AML-193 (cell line): ENCODE measurements at regions not wholly inside any gene's neighbourhood (a gene's known extent, or its start where the extent isn't known, plus 50 kb on each side); places are given as distances from the start of the nearest gene placed in this dataset.

Experiments
- DNase-seq, 2 experiments: peaks; one replicate each; lab custom pipeline; 2025; lab: John Stamatoyannopoulos, UW

DNA sequence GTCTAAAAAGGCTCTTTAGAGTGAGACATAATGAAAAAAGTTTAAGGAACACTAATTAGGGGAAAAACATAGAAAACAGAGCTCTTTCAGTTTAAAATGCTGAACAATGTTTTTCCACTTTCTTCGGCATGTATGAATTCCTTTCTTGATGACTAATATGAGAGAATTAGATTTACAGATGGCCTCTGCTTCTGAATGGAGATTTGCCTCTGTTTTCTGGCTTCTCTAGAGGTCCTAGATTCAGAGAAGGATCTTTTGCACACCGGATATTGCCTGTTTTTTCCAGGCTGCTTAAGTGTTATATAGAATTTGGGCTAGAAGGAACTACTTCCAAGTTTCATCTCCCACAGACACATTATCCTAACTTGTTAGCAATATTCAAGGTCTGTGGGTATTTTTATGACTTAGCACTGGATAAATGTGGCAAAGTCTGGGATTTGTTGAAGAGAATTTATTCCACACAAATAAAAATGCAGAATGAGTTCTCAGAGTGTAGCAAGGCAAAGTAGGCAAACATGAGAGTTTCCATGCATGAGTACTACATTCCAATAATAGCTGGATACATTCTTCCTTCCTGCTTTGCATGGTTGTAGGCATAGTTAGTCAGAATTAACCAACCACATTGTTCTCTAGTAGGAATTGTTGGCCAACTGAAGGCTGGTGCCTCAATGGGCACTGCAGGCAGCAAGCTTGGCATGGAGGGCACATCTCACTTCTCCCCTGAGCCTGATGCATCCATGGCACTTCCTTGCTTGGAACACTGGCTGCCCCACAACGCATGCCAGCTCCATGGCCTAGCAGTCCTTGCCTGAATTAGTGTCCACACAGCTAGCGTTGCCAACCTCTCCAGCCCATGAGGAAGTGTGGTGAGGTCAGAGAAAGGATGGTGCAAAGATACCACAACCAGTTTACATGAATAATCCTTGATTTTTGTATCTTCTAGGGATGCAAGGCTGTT, 224.2 kb downstream of the CLIC5 start:
- DNase-seq: no peak

DNA sequence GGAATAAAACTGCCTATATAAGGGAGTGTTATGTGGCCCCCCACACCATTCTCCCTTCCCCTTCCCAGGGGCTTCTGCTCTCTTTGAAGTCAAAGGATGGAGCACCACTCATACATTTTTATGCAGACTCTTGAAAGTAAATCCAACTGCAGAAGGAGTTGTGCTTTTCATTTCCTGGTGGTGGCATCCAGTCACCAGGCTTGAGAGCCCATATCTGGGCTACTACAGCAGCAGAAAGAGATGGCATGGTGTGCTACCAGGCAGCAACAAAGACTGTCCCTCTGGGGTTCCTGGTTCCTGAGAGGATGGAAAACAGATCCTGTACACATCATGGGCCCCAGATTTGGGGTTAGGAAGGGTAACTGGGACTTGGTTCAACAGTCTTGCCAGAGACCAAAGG, 226.4 kb downstream of the CLIC5 start:
- no peak for DNase-seq

DNA sequence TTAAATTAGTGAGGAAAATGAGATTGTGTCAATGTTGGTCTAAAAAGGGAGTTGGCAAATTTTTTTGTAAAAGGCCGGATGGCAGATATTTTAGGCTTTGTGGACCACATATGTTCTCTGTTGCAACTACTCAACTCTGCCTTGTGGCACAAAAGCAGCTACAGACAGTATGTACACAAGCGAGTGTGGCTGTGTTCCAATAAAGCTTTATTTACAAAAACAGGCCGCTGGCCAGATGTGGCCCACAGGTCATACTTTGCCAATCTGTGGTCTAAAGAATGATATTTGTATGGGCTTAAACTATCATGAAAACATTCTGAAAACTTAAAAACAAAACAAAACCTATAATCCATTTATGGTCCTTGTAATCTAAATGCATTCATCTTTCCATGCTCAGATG, 228.3 kb downstream of the CLIC5 start:
- DNase-seq: no peak

DNA sequence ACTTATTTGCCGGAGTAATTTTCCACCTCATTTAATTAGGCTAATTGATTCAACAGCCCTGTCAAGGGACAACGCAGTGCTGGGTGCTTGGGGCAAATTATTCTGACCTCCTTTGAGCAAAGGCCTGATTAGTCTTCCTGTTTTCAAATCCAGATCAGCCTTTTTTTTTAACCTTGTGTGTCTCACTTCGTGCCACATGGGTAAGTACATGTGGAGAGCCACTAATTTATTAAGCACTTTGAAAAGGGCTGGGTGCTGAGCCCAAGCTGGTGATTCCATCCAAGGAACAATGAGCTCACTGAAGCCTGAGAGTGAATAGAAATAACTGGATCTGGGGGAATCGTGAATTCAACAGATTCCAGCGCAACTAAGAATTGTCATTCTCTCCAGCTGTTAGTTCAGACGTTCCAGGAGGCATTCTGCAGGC, 229.3 kb downstream of the CLIC5 start:
- no peak for DNase-seq

DNA sequence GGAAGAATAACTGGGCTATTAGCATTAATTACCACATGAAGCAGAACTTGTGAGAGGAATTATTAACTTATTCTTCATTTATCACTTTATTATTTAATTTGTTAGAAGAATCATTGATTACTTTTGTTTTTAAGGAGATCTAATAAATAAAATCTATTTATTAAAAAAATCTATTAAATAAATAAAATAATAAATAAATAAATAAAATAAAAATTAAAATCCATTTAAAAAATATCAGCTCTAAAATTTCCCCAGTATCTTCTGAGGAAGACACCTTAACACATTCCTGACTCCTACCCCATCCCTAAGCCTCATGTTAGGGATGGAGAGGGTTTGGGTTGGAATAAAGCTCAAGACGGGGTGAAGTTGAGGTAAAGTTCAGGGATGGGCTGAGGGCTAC, 231.4 kb downstream of the CLIC5 start:
- DNase-seq: no peak

DNA sequence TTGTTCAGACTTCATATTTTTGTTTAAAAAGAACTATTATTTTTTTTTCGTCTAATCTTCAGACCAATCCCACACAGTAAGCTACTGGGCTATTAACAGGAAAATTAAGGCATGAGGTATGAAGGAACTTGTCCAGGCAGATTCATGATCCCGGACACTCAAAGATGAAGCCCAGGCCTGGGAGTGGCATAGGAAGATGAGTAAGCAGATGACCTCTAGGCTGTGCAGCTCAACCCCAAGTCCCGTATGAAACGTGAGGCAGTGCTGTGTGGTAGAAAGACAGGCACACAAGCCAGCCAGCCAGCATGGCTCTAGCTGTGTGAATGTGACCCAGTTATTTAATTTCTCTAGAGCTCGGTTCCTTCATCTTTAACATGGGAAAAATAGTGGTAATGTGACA, 231.9 kb downstream of the CLIC5 start:
- no peak for DNase-seq

DNA sequence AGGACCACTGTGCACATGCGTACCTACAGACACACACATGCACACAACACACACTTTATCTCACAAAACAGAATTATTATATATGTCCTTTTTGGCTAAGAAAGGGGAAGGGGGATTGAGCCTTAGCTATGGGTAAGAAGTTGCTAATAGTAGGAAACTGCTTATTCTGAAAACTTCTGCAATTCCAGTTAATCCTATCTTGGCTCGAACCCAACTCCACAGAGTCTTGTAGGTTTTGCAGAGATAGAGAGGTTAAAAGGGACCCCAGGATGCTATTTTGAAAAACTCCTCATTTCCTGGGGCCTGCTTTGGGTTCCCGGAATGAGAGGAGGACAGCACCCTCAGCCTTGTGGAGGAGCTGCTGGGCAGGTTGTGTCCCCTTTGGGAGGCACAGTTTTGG, 233.8 kb downstream of the CLIC5 start:
- no peak for DNase-seq

DNA sequence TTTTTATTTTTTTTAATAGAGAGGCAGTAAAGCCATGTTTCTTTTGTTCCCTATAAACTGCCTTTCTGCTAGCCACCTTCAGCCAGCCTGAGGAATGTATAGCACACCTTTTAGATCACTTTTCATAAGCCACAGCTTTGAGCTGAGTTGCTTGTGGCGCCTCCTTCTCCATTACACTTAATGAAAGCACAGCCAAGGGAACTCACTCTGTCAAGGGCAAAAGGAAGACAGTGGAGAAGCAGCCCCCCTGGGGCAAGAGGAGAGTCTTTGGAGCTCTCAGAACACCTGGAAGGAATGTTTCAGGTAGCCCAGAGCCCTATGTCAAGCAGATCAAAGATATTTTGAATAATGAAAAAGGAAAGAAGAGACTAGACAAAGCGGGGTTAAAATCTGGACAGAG, 235.1 kb downstream of the CLIC5 start:
- DNase-seq: no peak

DNA sequence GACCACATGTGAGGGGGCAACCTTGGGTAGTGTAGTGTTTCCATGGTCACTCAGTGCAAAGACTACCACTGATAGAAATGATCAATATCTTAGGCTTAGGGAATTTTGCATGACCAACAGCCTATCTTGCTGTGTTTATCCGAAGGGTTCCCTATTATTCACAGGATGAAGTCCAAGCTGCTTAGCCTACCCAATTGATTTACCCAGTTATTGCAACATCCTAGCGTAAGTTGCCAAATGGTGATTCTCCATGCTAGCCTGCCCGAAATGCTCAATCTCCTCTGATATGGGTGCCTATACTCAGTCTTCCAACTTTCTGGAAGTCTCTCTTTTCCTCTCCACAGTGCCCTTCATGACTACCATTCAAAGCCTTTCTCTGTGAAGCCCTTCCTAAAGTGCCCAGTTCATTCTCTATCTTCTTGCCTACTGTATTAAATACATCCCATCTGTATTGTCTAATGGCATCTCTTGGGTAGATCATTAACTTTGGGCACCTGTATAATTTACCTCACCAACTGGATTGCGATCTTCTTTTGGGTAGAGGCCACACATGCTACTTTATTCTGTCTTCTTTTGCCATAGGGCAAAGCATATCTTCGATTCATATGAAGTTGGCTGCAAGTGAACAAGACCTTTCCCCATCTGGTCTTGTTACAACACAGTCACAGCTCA, 240.5 kb downstream of the CLIC5 start:
- no peak for DNase-seq

DNA sequence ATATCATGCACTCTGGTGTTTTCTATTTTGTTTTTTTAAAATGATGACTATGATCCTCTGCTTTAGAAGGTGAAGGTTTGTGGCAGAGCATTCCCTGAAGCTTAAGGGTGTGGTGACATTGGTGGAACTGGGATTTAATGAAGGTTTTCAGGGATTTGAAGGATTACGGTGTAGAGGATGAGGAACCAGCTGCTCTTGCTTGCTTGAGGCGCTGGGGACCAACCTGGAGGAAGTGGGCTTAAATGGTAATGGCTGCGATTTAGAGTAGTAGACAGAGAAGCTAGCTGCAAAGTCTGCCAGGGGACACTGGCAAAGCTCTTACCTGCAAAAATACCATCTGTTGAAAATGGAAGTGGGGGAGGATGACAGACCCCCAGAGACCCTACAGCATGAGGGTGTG, 241.8 kb downstream of the CLIC5 start:
- DNase-seq: no peak

DNA sequence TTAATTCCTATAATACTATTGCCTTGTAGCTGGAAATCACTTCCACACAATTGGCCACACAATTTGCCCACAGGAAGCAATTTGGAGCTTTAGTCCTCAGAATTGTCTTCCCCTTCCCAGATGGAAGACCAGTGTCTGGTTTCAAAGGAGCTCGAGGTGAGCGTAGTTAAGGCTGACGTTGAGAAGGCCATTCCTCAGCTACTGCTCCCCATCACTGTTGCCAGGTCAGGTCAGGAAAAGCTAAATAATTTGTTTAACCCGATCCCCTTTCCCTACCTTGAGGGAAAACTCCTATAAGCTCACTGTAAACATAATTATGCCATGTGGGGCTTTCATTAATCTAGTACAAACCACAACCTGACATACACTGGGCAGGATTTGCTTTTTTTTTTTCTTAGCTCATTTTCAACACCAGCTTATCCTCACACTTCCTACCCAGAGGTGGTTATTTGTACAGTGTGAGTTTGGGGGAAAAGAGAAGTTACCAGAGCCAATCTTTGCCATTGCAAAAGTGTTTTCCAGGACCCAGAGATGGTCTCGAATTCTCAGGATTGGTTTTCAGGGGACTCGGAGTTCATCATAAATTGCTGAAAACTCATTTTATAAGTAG, 242.7 kb downstream of the CLIC5 start:
- no peak for DNase-seq

DNA sequence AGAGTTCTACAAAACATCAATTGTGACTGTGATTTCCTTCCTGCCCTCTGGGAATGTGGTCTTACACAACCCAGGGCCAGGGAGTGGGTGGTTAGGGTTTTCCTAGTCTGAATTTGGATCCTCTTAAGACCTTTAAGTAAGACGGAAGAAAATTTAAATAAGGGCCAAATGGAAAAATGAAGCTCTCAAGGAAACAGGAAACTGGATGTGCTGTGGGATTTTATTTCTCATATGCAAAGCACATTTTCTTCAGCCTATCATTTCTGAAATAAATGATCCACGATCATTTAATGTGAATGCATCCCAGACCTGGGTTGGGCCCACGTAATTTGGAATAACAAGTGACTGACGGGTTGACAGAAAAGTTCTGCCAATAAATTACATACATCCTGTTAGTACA, 243.6 kb downstream of the CLIC5 start:
- no peak for DNase-seq

DNA sequence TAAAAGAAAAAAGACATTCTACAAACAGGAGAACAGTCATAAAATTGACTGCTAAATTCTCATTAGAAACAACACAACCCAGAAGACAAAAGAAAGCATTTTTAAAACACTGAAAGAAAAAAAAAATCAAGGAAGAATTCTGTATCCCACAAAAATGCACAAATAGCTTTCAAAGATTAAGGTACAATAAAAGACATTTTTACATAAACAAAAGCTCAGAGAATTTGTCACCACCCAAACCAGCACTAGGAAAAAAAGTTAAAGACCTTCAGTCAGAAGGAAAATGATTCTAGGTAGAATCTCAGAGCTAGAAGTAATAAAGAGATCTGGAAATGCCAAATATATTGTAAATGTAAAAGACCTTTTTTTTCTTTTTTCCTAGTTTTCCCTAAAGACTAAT, 252.4 kb downstream of the CLIC5 start:
- DNase-seq: no peak

DNA sequence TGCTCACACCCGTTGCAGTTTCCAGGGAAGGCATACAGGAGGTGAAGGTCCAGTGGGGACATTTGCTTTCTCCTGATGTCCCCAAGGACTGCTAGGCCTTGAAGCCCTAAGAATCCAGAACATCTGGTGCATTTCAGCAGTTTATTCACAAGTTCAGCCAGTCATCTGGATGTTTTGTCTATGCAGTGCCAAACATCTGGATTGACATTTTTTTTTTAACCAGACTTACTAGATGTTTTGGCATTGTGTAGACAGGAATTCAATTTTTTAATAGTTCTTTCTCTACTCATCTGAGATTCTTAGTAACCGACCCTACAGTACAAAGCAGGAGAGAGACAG, 256.2 kb downstream of the CLIC5 start:
- no peak for DNase-seq

DNA sequence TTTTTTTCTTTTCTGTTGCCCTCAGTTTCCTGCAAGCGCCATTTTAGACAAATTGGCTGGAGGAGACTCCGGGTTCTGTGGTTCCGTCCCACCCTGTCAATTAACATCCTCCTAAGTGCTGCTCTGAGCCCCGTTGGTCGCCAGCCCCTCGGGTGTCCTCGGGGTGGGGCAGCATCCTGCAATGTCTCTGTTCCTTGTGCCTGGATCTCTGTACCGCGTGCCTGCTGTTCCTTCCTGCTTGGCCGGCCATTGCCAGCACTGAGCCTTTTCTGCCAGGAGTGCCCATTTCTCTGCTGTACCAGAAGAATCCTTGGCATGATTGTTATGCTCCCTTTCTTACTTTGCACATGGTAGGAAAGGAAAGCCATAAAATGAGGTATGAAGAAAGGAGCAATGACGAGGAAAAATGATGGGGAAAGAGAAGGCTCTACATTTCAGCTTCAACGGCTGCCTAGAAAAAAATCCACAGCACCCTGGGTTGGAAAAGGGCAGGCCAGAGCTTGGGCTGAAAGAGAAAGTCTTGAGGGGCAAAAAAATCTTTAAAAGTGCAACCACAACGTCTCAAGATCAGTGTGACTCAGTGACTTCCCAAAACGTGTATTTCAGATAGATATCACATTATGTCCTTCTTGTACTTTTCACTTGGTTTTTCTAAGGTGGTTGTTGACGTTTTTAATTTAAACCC, 256.7 kb downstream of the CLIC5 start:
- no peak for DNase-seq

DNA sequence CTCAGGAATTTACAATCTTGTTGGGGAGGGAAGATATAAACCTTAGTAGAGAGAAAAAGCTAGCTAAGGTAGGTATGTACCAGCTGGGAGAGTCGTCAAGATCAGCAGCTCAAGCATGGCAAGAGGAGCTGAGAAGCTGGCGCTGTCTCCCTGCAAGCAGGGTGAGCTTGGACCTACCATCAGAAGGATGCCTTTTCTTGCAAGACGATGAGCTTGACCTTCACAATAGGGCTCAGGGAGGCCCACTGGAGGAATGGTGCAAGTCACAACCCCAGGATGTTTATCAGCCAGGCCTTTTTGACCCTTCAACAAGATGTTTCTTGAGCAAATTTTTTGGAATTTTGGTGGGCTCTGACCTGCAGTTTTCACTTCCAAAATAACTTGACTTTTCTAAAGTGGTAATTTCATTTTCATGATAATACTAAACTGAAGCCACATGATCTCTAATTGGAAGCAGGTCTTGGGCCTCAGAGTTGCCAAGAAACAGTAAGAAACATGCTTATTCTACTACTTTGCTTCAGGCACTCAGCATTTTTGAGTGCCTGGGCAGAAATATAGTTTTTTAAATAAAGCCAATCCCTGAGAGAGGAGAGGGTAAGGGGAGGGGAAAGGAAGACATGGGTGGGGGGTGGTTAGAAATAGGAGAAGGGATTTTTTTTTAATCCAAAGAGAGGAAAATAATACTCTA, 258.1 kb downstream of the CLIC5 start:
- DNase-seq: no peak

DNA sequence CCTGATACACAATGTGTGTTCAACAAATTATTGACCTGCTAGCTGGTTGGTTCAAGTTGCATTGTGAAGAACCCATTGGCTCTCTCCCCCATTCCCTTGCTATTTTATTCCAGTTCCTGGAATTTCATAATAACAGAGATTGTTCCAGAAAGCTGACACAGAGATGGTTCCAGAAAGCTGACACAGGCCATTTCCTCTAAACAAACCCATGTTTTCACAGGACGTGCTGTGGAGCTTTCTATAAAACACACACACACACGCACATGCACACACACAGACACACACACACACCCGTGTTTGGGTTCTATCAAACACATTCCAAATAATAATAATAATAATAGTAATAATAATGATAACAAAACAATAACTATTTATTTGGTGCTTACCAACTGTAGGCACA, 259.1 kb downstream of the CLIC5 start:
- no peak for DNase-seq

DNA sequence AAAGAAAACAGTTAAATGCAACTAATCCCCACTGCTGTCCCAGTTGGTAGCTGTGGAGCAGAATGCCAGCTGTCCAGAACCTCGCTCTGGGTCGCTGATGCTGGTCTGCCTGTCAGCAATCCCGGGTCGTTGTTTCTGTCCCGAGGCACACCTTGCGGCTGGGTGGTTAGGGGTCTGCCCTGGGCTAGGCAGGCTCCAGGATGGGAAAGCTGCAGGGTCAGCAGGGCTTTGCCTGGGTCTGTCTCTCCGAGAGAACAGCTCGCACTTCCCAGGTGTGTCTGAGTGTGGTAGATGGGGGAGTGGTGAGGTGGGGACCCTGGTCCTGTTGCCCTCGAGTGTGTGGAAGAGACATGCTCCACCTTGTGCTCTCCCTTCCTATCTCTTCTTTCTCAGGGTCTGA, 261.2 kb downstream of the CLIC5 start:
- no peak for DNase-seq

DNA sequence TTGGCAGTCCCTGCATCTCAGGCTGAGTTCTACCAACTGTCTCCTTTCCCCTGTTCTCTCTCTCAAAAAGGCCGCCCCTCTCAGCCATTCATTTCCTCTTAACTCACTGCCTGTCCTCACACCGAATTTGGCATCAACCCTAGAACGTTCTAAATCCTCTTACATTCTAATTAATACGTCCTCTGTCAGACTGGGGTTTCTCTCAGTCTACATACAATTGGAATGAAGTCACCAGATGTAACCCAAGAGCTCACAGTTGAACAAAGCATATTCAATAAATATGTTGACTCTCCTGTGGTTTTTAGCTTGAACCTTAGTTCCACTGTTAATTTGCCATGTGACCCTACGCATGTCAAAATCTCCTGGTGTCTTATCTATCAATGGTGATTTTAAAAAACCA, 269.6 kb downstream of the CLIC5 start:
- no peak for DNase-seq

DNA sequence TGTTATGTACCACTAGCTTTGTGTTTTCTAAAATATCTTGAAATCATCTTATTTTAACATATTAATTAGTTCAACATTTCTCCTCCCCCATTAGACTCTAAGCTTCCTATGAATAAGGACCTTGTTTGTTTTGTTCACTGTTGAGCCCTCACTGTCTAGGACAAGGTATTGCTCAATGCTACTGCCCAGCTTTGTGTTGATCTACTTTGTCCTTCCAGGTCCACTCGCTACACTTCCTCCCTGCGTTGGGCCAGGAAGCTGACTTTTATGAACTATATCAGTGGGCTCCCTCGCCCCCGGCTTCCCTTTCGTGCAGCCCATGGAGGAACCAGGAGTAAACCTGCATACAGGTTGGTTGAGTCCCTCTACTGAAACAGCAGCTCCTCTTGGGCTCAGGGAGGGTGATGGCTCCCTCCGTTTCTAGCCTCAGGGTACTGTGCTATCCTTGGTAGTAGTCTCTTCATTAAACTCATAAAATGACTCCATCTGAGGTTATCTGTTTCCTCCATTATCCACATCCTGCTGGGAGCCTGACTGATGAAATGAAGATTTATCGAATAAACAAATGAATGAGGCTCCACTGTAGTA, 272.5 kb downstream of the CLIC5 start:
- peak; percentile 17 to 37 for DNase-seq

DNA sequence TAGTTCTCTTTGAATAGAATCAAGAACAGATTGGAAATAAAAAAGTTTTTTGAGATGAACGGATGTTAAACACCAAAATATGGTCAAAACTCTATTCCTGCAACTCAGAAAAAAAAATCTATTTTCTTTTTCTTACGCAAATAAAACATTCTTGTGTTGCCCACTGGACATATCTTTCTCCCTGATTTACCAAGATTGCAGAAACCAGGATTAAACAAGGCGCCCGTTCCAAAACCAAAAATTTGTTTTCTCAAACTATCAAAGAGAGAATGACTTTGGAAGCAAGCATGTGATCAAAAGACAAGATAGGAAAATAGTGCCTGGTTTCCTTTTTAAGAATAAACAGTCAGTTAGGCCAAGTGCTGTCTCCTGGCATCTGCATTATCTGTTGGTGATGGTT, 273.1 kb downstream of the CLIC5 start:
- no peak for DNase-seq
